ENCODE measurements at regions not wholly inside any gene's neighbourhood (a gene's known extent, or its start where the extent isn't known, plus 50 kb on each side); places are given as distances from the start of the nearest gene placed in this dataset.

GRCh38 chr3:110929816-110930215 lies 141.8 kb upstream of the NECTIN3 start (continued):
- TF ChIP-seq NR1H2 (CRISPR knock-in tag; IDR thresholded peaks at IDR 0.05) (no peak), NR2C2 (CRISPR knock-in tag; IDR thresholded peaks at IDR 0.05) (no peak), SMAD3 (CRISPR knock-in tag; IDR thresholded peaks at IDR 0.05; ENCODE audit: borderline replicate concordance) (no peak), ZNF396 (CRISPR knock-in tag; IDR thresholded peaks at IDR 0.05; ENCODE audit: borderline replicate concordance) (no peak), RELA (CRISPR knock-in tag; IDR thresholded peaks at IDR 0.05; ENCODE audit: borderline replicate concordance) (no peak)

DNA sequence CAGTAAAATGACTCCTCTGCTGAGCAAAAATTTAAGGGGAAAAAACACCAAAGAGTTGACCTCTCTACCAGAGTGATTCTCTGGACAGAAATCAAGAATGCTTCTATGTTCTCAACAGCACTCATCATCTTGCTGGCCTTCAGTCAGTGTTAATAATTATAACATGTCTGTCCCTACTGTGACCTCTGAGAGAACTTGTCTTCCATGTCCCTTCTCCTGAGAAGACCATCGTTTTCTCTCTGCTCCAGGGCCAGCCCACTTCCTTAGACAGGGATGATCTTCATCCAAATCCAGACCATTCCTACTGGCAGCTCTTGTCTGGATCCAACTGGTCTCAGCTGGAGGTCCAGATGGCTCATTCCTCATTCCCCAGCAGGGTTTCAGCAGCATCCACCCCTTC lies 139.0 kb upstream of the NECTIN3 start:
- TF ChIP-seq NFATC4 (CRISPR knock-in tag; IDR thresholded peaks at IDR 0.05): no peak
- no peak for TF ChIP-seq AFF4 (CRISPR knock-in tag; IDR thresholded peaks at IDR 0.05; ENCODE audit: borderline replicate concordance)
- TF ChIP-seq RELA (CRISPR knock-in tag; IDR thresholded peaks at IDR 0.05; ENCODE audit: borderline replicate concordance): no peak
- no peak for TF ChIP-seq NR2C2 (CRISPR knock-in tag; IDR thresholded peaks at IDR 0.05)
- no peak for TF ChIP-seq ETV6 (CRISPR knock-in tag; IDR thresholded peaks at IDR 0.05)
- TF ChIP-seq AR (CRISPR knock-in tag; IDR thresholded peaks at IDR 0.05): no peak
- TF ChIP-seq PRRX2 (CRISPR knock-in tag; IDR thresholded peaks at IDR 0.05): no peak
- TF ChIP-seq NR3C1 (CRISPR knock-in tag; conservative IDR thresholded peaks at IDR 0.05; ENCODE audit: low read depth): no peak
- no peak for TF ChIP-seq ZNF423 (CRISPR knock-in tag; IDR thresholded peaks at IDR 0.05)
- TF ChIP-seq, protein P1, sequence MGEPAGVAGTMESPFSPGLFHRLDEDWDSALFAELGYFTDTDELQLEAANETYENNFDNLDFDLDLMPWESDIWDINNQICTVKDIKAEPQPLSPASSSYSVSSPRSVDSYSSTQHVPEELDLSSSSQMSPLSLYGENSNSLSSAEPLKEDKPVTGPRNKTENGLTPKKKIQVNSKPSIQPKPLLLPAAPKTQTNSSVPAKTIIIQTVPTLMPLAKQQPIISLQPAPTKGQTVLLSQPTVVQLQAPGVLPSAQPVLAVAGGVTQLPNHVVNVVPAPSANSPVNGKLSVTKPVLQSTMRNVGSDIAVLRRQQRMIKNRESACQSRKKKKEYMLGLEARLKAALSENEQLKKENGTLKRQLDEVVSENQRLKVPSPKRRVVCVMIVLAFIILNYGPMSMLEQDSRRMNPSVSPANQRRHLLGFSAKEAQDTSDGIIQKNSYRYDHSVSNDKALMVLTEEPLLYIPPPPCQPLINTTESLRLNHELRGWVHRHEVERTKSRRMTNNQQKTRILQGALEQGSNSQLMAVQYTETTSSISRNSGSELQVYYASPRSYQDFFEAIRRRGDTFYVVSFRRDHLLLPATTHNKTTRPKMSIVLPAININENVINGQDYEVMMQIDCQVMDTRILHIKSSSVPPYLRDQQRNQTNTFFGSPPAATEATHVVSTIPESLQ (CRISPR knock-in tag; IDR thresholded peaks at IDR 0.05): no peak
- no peak for TF ChIP-seq ESRRA (CRISPR knock-in tag; IDR thresholded peaks at IDR 0.05; ENCODE audit: borderline replicate concordance)
- Mint-ChIP-seq H3K36me3 (no peaks in the 10 kb centered on the region), H3K27ac (no peak overlapping the region), H3K4me3 (no peak overlapping the region), H3K4me1 (peaks cover 3% of the 10 kb centered on the region; the same call in 1 of the 2 replicates), H3K27me3 (ENCODE audit: low read depth) (no peaks in the 10 kb centered on the region), H3K9me3 (no peaks in the 10 kb centered on the region)
- POLR2A ChIA-PET: no interaction called here
- no peak; the same call in 1 of the 2 replicates for ATAC-seq
- no peak for DNase-seq (ENCODE audit: low spot score)
- CTCF ChIA-PET: no interaction called here

GRCh38 chr3:110933821-110934426 lies 137.7 kb upstream of the NECTIN3 start:
- no peaks in the 10 kb centered on the region for H3K9me3 Mint-ChIP-seq
- peaks cover 3% of the 10 kb centered on the region; the same call in 1 of the 2 replicates for H3K4me1 Mint-ChIP-seq
- no peaks in the 10 kb centered on the region for H3K36me3 Mint-ChIP-seq
- no peaks in the 10 kb centered on the region for H3K27me3 Mint-ChIP-seq (ENCODE audit: low read depth)
- DNase-seq (ENCODE audit: low spot score) (no peak), ATAC-seq (no peak)
- no peak overlapping the region for H3K27ac Mint-ChIP-seq
- no peak overlapping the region for H3K4me3 Mint-ChIP-seq
- ChIA-PET POLR2A (no interaction called here), CTCF (no interaction called here)
- TF ChIP-seq SP1 (CRISPR knock-in tag; conservative IDR thresholded peaks at IDR 0.05): no peak

Data from WTC11 (cell line).